Epidermal melanocyte (primary cell): ENCODE measurements at regions not wholly inside any gene's neighbourhood (a gene's known extent, or its start where the extent isn't known, plus 50 kb on each side); places are given as distances from the start of the nearest gene placed in this dataset.

Source experiments
- DNase-seq: peaks from one replicate; pipeline ENCODE4 v3.0.0; 2011; ENCODE audit warnings: low spot score; ENCODE audit not compliant: insufficient read length

GRCh38 chr11:11789735-11790369 lies 51.9 kb upstream of the USP47 start:
- no peak for DNase-seq

GRCh38 chr11:11788063-11788710 lies 53.6 kb upstream of the USP47 start:
- no peak for DNase-seq

GRCh38 chr11:11787305-11788062 lies 54.3 kb upstream of the USP47 start:
- DNase-seq: peak; percentile 41

GRCh38 chr11:11786771-11787170 lies 55.0 kb upstream of the USP47 start:
- no peak for DNase-seq

- no peak for DNase-seq
These were observed 55.5 kb upstream of the USP47 start for GRCh38 chr11:11786234-11786633.

- DNase-seq: no peak
These were observed 59.2 kb upstream of the USP47 start for GRCh38 chr11:11782532-11783110.

- no peak for DNase-seq
These were observed 60.9 kb upstream of the USP47 start for GRCh38 chr11:11780858-11781257.

GRCh38 chr11:11779975-11780374 lies 61.8 kb upstream of the USP47 start:
- no peak for DNase-seq

GRCh38 chr11:11777897-11778296 lies 63.9 kb upstream of the USP47 start:
- DNase-seq: no peak

GRCh38 chr11:11776714-11777113 lies 65.1 kb upstream of the USP47 start:
- DNase-seq: no peak

- no peak for DNase-seq
These were observed 66.8 kb upstream of the USP47 start for GRCh38 chr11:11774928-11775327.

- no peak for DNase-seq
These were observed 68.8 kb upstream of the USP47 start for GRCh38 chr11:11772865-11773515.

GRCh38 chr11:11770921-11771486 lies 70.8 kb upstream of the USP47 start:
- DNase-seq: no peak

GRCh38 chr11:11770296-11770695 lies 71.5 kb upstream of the USP47 start:
- no peak for DNase-seq

GRCh38 chr11:11769782-11770181 lies 72.0 kb upstream of the USP47 start:
- no peak for DNase-seq

GRCh38 chr11:11769362-11769761 lies 72.4 kb upstream of the USP47 start:
- no peak for DNase-seq

GRCh38 chr11:11764423-11764803 lies 77.4 kb upstream of the USP47 start:
- DNase-seq: no peak

- no peak for DNase-seq
These were observed 77.9 kb upstream of the USP47 start for GRCh38 chr11:11763796-11764422.

GRCh38 chr11:11760838-11761237 lies 80.9 kb upstream of the USP47 start:
- DNase-seq: no peak

GRCh38 chr11:11758603-11759196 lies 83.1 kb upstream of the USP47 start:
- no peak for DNase-seq

GRCh38 chr11:11757909-11758308 lies 83.9 kb upstream of the USP47 start:
- no peak for DNase-seq
